ENCODE measurements at regions not wholly inside any gene's neighbourhood (a gene's known extent, or its start where the extent isn't known, plus 50 kb on each side); places are given as distances from the start of the nearest gene placed in this dataset.
A peak's percentile ranks its signal among the peaks of the same experiment; 100 is the strongest.

- Histone ChIP-seq H3K27ac (no peak overlapping the region), H3K4me3 (no peak overlapping the region), H3K36me3 (no peaks in the 10 kb centered on the region), H3K27me3 (no peaks in the 10 kb centered on the region), H3K9me3 (no peaks in the 10 kb centered on the region), H3K4me1 (no peaks in the 10 kb centered on the region)
- WGBS (ENCODE audit: insufficient coverage, low coverage, low lambda C conversion rate, missing lambda C conversion rate): 93% methylated on average over 2 of the region's 2 CpGs
- ATAC-seq (no peak), DNase-seq (no peak)
- no peak for TF ChIP-seq POLR2A (IDR thresholded peaks at IDR 0.05)
- no peak for TF ChIP-seq CTCF (IDR thresholded peaks at IDR 0.05)
- intact Hi-C loops (cut with DNase I): no loop called here
Observed at GRCh38 chr11:92758241-92758780, 211.1 kb upstream of the MTNR1B start.

- TF ChIP-seq POLR2A (IDR thresholded peaks at IDR 0.05): no peak
- no peak for TF ChIP-seq CTCF (IDR thresholded peaks at IDR 0.05)
- intact Hi-C loops (cut with DNase I): no loop called here
- H3K27me3 ChIP-seq: no peaks in the 10 kb centered on the region
- H3K4me1 ChIP-seq: no peaks in the 10 kb centered on the region
- H3K36me3 ChIP-seq: no peaks in the 10 kb centered on the region
- no peak overlapping the region for H3K4me3 ChIP-seq
- 47% methylated on average over 8 of the region's 8 CpGs for WGBS (ENCODE audit: insufficient coverage, low coverage, low lambda C conversion rate, missing lambda C conversion rate)
- H3K9me3 ChIP-seq: no peaks in the 10 kb centered on the region
- ATAC-seq (peak in 1 of 4 donors; percentile 49), DNase-seq (no peak)
- no peak overlapping the region for H3K27ac ChIP-seq
Observed at GRCh38 chr11:92759571-92760214, 209.8 kb upstream of the MTNR1B start.

GRCh38 chr11:92762121-92762540 is 207.3 kb upstream of the MTNR1B start:
- TF ChIP-seq POLR2A (IDR thresholded peaks at IDR 0.05): no peak
- no peak for ATAC-seq
- no peaks in the 10 kb centered on the region for H3K27me3 ChIP-seq
- H3K4me3 ChIP-seq: no peak overlapping the region
- no peaks in the 10 kb centered on the region for H3K36me3 ChIP-seq
- DNase-seq: no peak
- WGBS (ENCODE audit: insufficient coverage, low coverage, low lambda C conversion rate, missing lambda C conversion rate): 48% methylated on average over 3 of the region's 3 CpGs
- no peaks in the 10 kb centered on the region for H3K9me3 ChIP-seq
- intact Hi-C loops (cut with DNase I): no loop called here
- no peaks in the 10 kb centered on the region for H3K4me1 ChIP-seq
- H3K27ac ChIP-seq: no peak overlapping the region

- ATAC-seq: no peak
- H3K27ac ChIP-seq: no peak overlapping the region
- H3K9me3 ChIP-seq: no peaks in the 10 kb centered on the region
- no peaks in the 10 kb centered on the region for H3K4me1 ChIP-seq
- no peaks in the 10 kb centered on the region for H3K36me3 ChIP-seq
- no peak overlapping the region for H3K4me3 ChIP-seq
- intact Hi-C loops (cut with DNase I): no loop called here
- no peaks in the 10 kb centered on the region for H3K27me3 ChIP-seq
- TF ChIP-seq POLR2A (IDR thresholded peaks at IDR 0.05) (no peak), CTCF (IDR thresholded peaks at IDR 0.05) (no peak)
- DNase-seq: no peak
Observed at GRCh38 chr11:92763336-92763735, 206.1 kb upstream of the MTNR1B start.

GRCh38 chr11:92764128-92764527 is 205.3 kb upstream of the MTNR1B start:
- Histone ChIP-seq H3K27ac (no peak overlapping the region), H3K36me3 (no peaks in the 10 kb centered on the region), H3K4me3 (no peak overlapping the region), H3K4me1 (no peaks in the 10 kb centered on the region), H3K27me3 (no peaks in the 10 kb centered on the region), H3K9me3 (no peaks in the 10 kb centered on the region)
- ATAC-seq (no peak), DNase-seq (no peak)
- no peak for TF ChIP-seq CTCF (IDR thresholded peaks at IDR 0.05)
- TF ChIP-seq POLR2A (IDR thresholded peaks at IDR 0.05): no peak
- WGBS (ENCODE audit: insufficient coverage, low coverage, low lambda C conversion rate, missing lambda C conversion rate): 61% methylated on average over 3 of the region's 4 CpGs
- intact Hi-C loops (cut with DNase I): no loop called here
